ENCODE measurements at regions not wholly inside any gene's neighbourhood (a gene's known extent, or its start where the extent isn't known, plus 50 kb on each side); places are given as distances from the start of the nearest gene placed in this dataset.

GRCh38 chr3:153038367-153038766 lies 123.7 kb upstream of the RAP2B start:
- POLR2A ChIA-PET: no interaction called here
- H3K27me3 ChIP-seq (ENCODE audit: insufficient read depth): no peaks in the 10 kb centered on the region
- no peaks in the 10 kb centered on the region for H4K20me1 ChIP-seq (ENCODE audit: insufficient read depth)
- 86% methylated on average over 5 of the region's 5 CpGs for WGBS (ENCODE audit: low lambda C conversion rate)
- no peaks in the 10 kb centered on the region for H3K79me2 ChIP-seq (ENCODE audit: insufficient read depth)
- H3K9me3 ChIP-seq: no peaks in the 10 kb centered on the region
- no peak for DNase-seq
- H3K36me3 ChIP-seq (replicated peaks in 1 of 2; ENCODE audit: control insufficient read depth in 1 of 2, insufficient read depth in 2 of 2, low read length in 1 of 2): no peaks in the 10 kb centered on the region
- TF ChIP-seq TCF12 (IDR thresholded peaks at IDR 0.05): no peak
- no peak for TF ChIP-seq CTCF (IDR thresholded peaks at IDR 0.05)
- TF ChIP-seq YY1 (IDR thresholded peaks at IDR 0.05; ENCODE audit: low read depth): no peak
- TF ChIP-seq RFX5 (IDR thresholded peaks at IDR 0.05; ENCODE audit: low read length): no peak
- no peak for TF ChIP-seq TAF1 (IDR thresholded peaks at IDR 0.05; ENCODE audit: borderline replicate concordance, low read depth, low read length)
- no peak for TF ChIP-seq JUND (IDR thresholded peaks at IDR 0.05)
- no peak for TF ChIP-seq EZH2phosphoT487 (IDR thresholded peaks at IDR 0.05; ENCODE audit: borderline replicate concordance, low read depth)
- TF ChIP-seq GATA2 (CRISPR knock-in tag; IDR thresholded peaks at IDR 0.05): no peak
- no peak for TF ChIP-seq FOSL2 (IDR thresholded peaks at IDR 0.05; ENCODE audit: borderline replicate concordance, low read depth)
- TF ChIP-seq GABPA (IDR thresholded peaks at IDR 0.05; ENCODE audit: low read depth): no peak
- TF ChIP-seq NFIC (IDR thresholded peaks at IDR 0.05; ENCODE audit: borderline replicate concordance): no peak
- no peak for TF ChIP-seq SMC3 (IDR thresholded peaks at IDR 0.05; ENCODE audit: low read depth, low read length)
- TF ChIP-seq CHD2 (IDR thresholded peaks at IDR 0.05; ENCODE audit: low read length, partially characterized antibody): no peak
- TF ChIP-seq ZBTB33 (IDR thresholded peaks at IDR 0.05; ENCODE audit: borderline replicate concordance, low read depth): no peak
- TF ChIP-seq RXRA (IDR thresholded peaks at IDR 0.05; ENCODE audit: borderline replicate concordance, low read depth): no peak
- TF ChIP-seq EP300 (IDR thresholded peaks at IDR 0.05; ENCODE audit: borderline replicate concordance in 1 of 2, low read depth in 1 of 2, low read length in 1 of 2): no peak
- TF ChIP-seq, protein P1, sequence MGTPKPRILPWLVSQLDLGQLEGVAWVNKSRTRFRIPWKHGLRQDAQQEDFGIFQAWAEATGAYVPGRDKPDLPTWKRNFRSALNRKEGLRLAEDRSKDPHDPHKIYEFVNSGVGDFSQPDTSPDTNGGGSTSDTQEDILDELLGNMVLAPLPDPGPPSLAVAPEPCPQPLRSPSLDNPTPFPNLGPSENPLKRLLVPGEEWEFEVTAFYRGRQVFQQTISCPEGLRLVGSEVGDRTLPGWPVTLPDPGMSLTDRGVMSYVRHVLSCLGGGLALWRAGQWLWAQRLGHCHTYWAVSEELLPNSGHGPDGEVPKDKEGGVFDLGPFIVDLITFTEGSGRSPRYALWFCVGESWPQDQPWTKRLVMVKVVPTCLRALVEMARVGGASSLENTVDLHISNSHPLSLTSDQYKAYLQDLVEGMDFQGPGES (IDR thresholded peaks at IDR 0.05; ENCODE audit: low read depth, low read length): no peak
- no peak for TF ChIP-seq RCOR1 (IDR thresholded peaks at IDR 0.05; ENCODE audit: low read length)
- H3K9me2 ChIP-seq: no peaks in the 10 kb centered on the region
- H2AFZ ChIP-seq (ENCODE audit: low read depth): no peak overlapping the region
- H3K9ac ChIP-seq: no peak overlapping the region
- CTCF ChIA-PET: no interaction called here
- H3K27ac ChIP-seq (ENCODE audit: low read depth in 2 of 2, low read length in 1 of 2): no peak overlapping the region
- H3K4me1 ChIP-seq (ENCODE audit: control insufficient read depth in 1 of 2, insufficient read depth in 2 of 2, low read depth in 1 of 2, low read length in 1 of 2): peaks cover 0 to under 1% of the 10 kb centered on the region in 2 experiments; a peak in 1 of 4 replicates
- H3K4me2 ChIP-seq: no peak overlapping the region
- H3F3A ChIP-seq (replicated peaks; ENCODE audit: insufficient read depth): peaks cover 10% of the 10 kb centered on the region
- no peak overlapping the region for H3K4me3 ChIP-seq (ENCODE audit: low read depth in 2 of 2, low read length in 1 of 2)

Measured in SK-N-SH (cell line).